LNCAP (cell line): ENCODE measurements at regions not wholly inside any gene's neighbourhood (a gene's known extent, or its start where the extent isn't known, plus 50 kb on each side); places are given as distances from the start of the nearest gene placed in this dataset.

Experiments used
- CTCF ChIP-seq: fragments of 450-650 bp; IDR thresholded peaks from 2 replicates; pipeline ENCODE4 v1.5.1; 2017; ENCODE audit warnings: mild to moderate bottlenecking

DNA sequence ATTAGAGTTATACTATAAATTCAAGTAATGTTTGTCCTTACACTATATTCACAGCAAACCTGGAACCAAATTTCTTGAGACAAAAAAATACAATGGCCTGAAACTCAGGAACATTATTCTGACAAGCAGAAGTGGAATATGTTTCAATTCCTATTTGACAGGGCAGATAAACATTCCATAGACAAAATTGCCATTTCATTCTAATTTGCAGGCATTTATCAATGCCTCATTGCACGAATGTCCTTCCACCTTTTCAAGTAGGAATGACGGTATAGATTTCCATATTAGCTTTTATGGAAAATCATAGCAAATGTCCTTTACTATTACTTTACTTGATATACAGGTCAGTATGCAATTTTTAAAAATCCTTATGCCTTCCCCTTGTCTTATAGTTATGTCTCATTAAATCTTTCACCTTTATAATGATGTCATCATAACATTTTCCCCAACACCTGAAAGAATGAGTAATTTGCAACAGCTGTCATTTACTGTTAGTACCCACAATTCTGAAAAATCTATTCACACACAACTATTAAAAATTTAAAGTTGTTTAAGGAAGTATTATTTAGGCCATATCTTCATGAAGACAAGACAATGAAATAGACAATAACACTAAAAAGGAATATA lies 299.7 kb upstream of the SEMA3C start:
- TF ChIP-seq CTCF, result no peak

GRCh38 chr7:81213394-81213793 lies 294.5 kb upstream of the SEMA3C start:
- no peak for TF ChIP-seq CTCF

DNA sequence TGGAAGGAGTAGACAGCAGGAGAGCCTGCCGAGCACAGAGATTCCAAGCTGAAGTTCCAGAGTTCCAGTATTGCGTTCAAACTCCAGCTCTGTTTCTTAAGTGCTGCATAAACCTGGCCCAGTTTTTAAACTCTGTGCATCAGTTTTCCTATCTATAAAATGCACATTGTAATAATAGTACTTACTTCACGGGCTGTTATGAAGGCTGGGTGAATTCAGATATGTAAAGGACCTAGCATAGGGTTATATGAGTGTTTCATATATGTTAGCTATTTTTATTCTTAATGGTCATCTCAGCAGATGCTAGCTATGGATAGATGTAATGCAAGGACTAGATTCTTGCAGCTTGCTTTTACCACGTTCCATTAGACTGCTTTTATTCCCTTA lies 293.1 kb upstream of the SEMA3C start:
- no peak for TF ChIP-seq CTCF

DNA sequence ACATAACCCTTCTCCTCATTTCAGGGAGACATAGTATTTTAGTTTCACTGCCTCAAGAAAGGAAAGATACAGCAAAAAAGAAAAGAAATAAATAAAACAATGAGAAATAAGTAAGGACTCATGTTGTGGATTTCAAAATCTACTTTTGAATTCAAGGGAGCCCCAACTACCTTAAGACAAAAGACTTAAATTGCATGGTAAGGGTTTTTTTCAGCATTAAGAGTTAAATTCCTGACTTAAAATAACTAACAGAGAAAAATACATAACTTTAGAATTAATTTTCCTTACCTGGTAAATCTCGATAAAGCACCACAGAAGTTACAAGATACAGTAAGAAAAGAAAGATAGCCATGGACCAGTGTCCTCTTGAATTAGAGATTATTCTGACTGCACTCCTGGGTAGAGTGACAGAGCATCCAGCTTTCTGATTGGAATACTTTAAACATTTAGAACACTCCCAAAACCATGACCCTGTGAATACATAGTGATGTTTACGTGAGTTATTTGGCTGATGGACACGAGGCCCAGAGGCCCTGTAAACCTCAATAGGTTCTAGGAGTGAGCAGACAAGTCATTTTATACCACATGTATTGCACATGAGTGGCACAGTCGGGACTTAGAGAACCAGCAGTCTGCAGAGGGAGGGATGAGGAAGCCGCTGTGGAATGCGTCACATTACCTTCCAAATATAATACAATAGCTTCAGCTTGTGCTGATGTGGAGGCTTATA lies 292.5 kb upstream of the SEMA3C start:
- no peak for TF ChIP-seq CTCF

- no peak for TF ChIP-seq CTCF
These were observed 291.6 kb upstream of the SEMA3C start for GRCh38 chr7:81210137-81211064.

DNA sequence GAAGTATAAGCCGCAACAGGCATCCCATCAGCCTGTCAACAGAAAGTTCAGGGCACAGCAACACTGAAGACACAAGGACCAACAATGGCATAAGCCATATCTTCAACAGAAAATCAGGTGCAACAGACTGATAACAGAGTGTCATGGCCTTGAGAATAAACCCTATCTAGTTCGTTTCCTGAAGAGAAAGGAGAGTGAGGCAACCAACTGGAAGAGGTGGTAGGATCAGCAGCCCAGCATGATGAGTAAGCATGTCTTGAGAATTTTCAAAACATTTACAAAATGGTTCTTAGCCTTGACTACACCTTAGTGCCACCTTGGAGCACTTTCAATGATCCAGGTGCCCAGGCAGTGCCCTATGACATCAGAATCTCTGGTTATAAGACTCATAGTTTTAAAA lies 290.2 kb upstream of the SEMA3C start:
- TF ChIP-seq CTCF, result no peak

GRCh38 chr7:81207801-81208200 lies 288.9 kb upstream of the SEMA3C start:
- no peak for TF ChIP-seq CTCF
